Uterus (tissue), 2 donors: ENCODE measurements at regions not wholly inside any gene's neighbourhood (a gene's known extent, or its start where the extent isn't known, plus 50 kb on each side); places are given as distances from the start of the nearest gene placed in this dataset.

Source experiments
- CTCF ChIP-seq, 4 experiments: fragments of 200-600 bp in 2 of 4; fragments of 450-650 bp in 2 of 4; sonication (generic) in 2 of 4; IDR thresholded peaks; one replicate each; pipeline ENCODE4 v1.5.1; 2016 to 2019; ENCODE audit warnings: antibody characterized with exemption in 4 of 4, mild to moderate bottlenecking in 2 of 4, moderate library complexity in 1 of 4
- POLR2A ChIP-seq, 2 donors: fragments of 450-650 bp; IDR thresholded peaks; one replicate each; pipeline ENCODE4 v1.6.1; 2016; ENCODE audit warnings: antibody characterized with exemption in 2 of 2, mild to moderate bottlenecking in 1 of 2, moderate library complexity in 1 of 2

GRCh38 chr11:23564370-23564769 is 704.1 kb upstream of the CCDC179 start:
- TF ChIP-seq CTCF (IDR thresholded peaks at IDR 0.05) = no peak
- no peak for TF ChIP-seq POLR2A (IDR thresholded peaks at IDR 0.05)
